HG02610 (cell line): ENCODE measurements at regions not wholly inside any gene's neighbourhood (a gene's known extent, or its start where the extent isn't known, plus 50 kb on each side); places are given as distances from the start of the nearest gene placed in this dataset.
A peak's percentile ranks its signal among the peaks of the same experiment; 100 is the strongest.
"Not testable (repeated sequence)": the region's sequence is repeated elsewhere in the genome, so short reads cannot be mapped to it uniquely, and the experiment has no call there.

Source experiments
- ATAC-seq: cut with Tn5 transposase; IDR thresholded peaks from one replicate; pipeline ENCODE4 v1.9.1; 2021; ENCODE audit warnings: mild to moderate bottlenecking, moderate library complexity; ENCODE audit not compliant: unreplicated experiment

GRCh38 chr10:43843321-43844101 lies 194.8 kb upstream of the ZNF32 start:
- ATAC-seq = no peak

- ATAC-seq = no peak
These were observed 193.8 kb upstream of the ZNF32 start for GRCh38 chr10:43842496-43842895.

GRCh38 chr10:43842072-43842471 lies 193.4 kb upstream of the ZNF32 start:
- no peak for ATAC-seq

GRCh38 chr10:43839973-43840372 lies 191.3 kb upstream of the ZNF32 start:
- ATAC-seq = no peak

- not testable (repeated sequence) for ATAC-seq
These were observed 186.1 kb upstream of the ZNF32 start for GRCh38 chr10:43834751-43835150.

- no peak for ATAC-seq
These were observed 179.2 kb upstream of the ZNF32 start for GRCh38 chr10:43827853-43828252.

- ATAC-seq = no peak
These were observed 177.3 kb upstream of the ZNF32 start for GRCh38 chr10:43825984-43826383.

- no peak for ATAC-seq
These were observed 176.7 kb upstream of the ZNF32 start for GRCh38 chr10:43825421-43825820.

GRCh38 chr10:43824934-43825333 lies 176.3 kb upstream of the ZNF32 start:
- no peak for ATAC-seq

- no peak for ATAC-seq
These were observed 174.2 kb upstream of the ZNF32 start for GRCh38 chr10:43822631-43823580.

GRCh38 chr10:43821103-43821502 lies 172.4 kb upstream of the ZNF32 start:
- ATAC-seq = no peak

- no peak for ATAC-seq
These were observed 172.0 kb upstream of the ZNF32 start for GRCh38 chr10:43820663-43821062.

- no peak for ATAC-seq
These were observed 171.0 kb upstream of the ZNF32 start for GRCh38 chr10:43819464-43820230.

GRCh38 chr10:43818687-43819086 lies 170.0 kb upstream of the ZNF32 start:
- ATAC-seq = no peak

GRCh38 chr10:43817368-43817767 lies 168.7 kb upstream of the ZNF32 start:
- ATAC-seq = no peak

- peak; percentile 97 for ATAC-seq
These were observed 168.0 kb upstream of the ZNF32 start for GRCh38 chr10:43816351-43817321.

- no peak for ATAC-seq
These were observed 166.7 kb upstream of the ZNF32 start for GRCh38 chr10:43815181-43815885.

GRCh38 chr10:43814663-43815062 lies 166.0 kb upstream of the ZNF32 start:
- no peak for ATAC-seq

GRCh38 chr10:43811871-43812270 lies 163.2 kb upstream of the ZNF32 start:
- ATAC-seq = no peak
